ENCODE measurements at regions not wholly inside any gene's neighbourhood (a gene's known extent, or its start where the extent isn't known, plus 50 kb on each side); places are given as distances from the start of the nearest gene placed in this dataset.
"Not testable (repeated sequence)": the region's sequence is repeated elsewhere in the genome, so short reads cannot be mapped to it uniquely, and the experiment has no call there.

- TF ChIP-seq CTCF (IDR thresholded peaks at IDR 0.05; ENCODE audit: insufficient read depth, low read depth, low read length): no peak
- DNase-seq (ENCODE audit: low read depth): no peak
- no peak overlapping the region for H3K4me3 ChIP-seq (ENCODE audit: low read depth, low read length)
- ChIA-PET CTCF (interaction anchor here (0.8 to 2.4 kb wide), 4 partner anchors 36 to 775 kb away, joined by 3 to 6 read pairs (median 4); no protein-coding TSS in a partner anchor), POLR2A (no interaction called here)
- no peaks in the 10 kb centered on the region for H3K36me3 ChIP-seq (ENCODE audit: control insufficient read depth, insufficient read depth, low read length)
- H3K27me3 ChIP-seq (ENCODE audit: control insufficient read depth, insufficient read depth, low read length): no peaks in the 10 kb centered on the region
Measured at GRCh38 chr5:54383941-54384340, 71.6 kb upstream of the HSPB3 start.

GRCh38 chr5:54383225-54383901 is 72.1 kb upstream of the HSPB3 start:
- Histone ChIP-seq H3K36me3 (ENCODE audit: control insufficient read depth, insufficient read depth, low read length) (no peaks in the 10 kb centered on the region), H3K4me3 (ENCODE audit: low read depth, low read length) (no peak overlapping the region), H3K27me3 (ENCODE audit: control insufficient read depth, insufficient read depth, low read length) (no peaks in the 10 kb centered on the region)
- TF ChIP-seq CTCF (IDR thresholded peaks at IDR 0.05; ENCODE audit: insufficient read depth, low read depth, low read length): no peak
- CTCF ChIA-PET: interaction anchor here (0.8 to 1.6 kb wide), 3 partner anchors 36 to 776 kb away, joined by 3 to 6 read pairs (median 3); no protein-coding TSS in a partner anchor
- POLR2A ChIA-PET: no interaction called here
- DNase-seq (ENCODE audit: low read depth): no peak

GRCh38 chr5:54381319-54381718 is 70.9 kb upstream of the ARL15 start:
- CTCF ChIA-PET, POLR2A ChIA-PET: not testable (repeated sequence)

GRCh38 chr5:54379590-54379989 is 69.2 kb upstream of the ARL15 start:
- POLR2A ChIA-PET: no interaction called here
- peaks cover 1% of the 10 kb centered on the region; the same call in 1 of the 2 replicates for H3K27me3 ChIP-seq (ENCODE audit: control insufficient read depth, insufficient read depth, low read length)
- DNase-seq (ENCODE audit: low read depth): no peak
- H3K4me3 ChIP-seq (ENCODE audit: low read depth, low read length): no peak overlapping the region
- CTCF ChIA-PET: interaction anchor here (0.8 kb wide), 1 partner anchor 12 kb away, joined by 3 read pairs; no protein-coding TSS in a partner anchor
- no peak for TF ChIP-seq CTCF (IDR thresholded peaks at IDR 0.05; ENCODE audit: insufficient read depth, low read depth, low read length)
- no peaks in the 10 kb centered on the region for H3K36me3 ChIP-seq (ENCODE audit: control insufficient read depth, insufficient read depth, low read length)

More at GRCh38 chr5:54381319-54381718, 70.9 kb upstream of the ARL15 start:
- not testable (repeated sequence) for DNase-seq (ENCODE audit: low read depth); H3K36me3 ChIP-seq (ENCODE audit: control insufficient read depth, insufficient read depth, low read length); H3K27me3 ChIP-seq (ENCODE audit: control insufficient read depth, insufficient read depth, low read length); H3K4me3 ChIP-seq (ENCODE audit: low read depth, low read length)

- no peak overlapping the region for H3K4me3 ChIP-seq (ENCODE audit: low read depth, low read length)
- POLR2A ChIA-PET: no interaction called here
- peaks cover 1% of the 10 kb centered on the region; the same call in 1 of the 2 replicates for H3K27me3 ChIP-seq (ENCODE audit: control insufficient read depth, insufficient read depth, low read length)
- DNase-seq (ENCODE audit: low read depth): no peak
- CTCF ChIA-PET: no interaction called here
- no peak for TF ChIP-seq CTCF (IDR thresholded peaks at IDR 0.05; ENCODE audit: insufficient read depth, low read depth, low read length)
- H3K36me3 ChIP-seq (ENCODE audit: control insufficient read depth, insufficient read depth, low read length): no peaks in the 10 kb centered on the region
Measured at GRCh38 chr5:54378707-54379106, 68.3 kb upstream of the ARL15 start.

- H3K36me3 ChIP-seq (ENCODE audit: control insufficient read depth, insufficient read depth, low read length); POLR2A ChIA-PET; DNase-seq (ENCODE audit: low read depth); H3K27me3 ChIP-seq (ENCODE audit: control insufficient read depth, insufficient read depth, low read length); H3K4me3 ChIP-seq (ENCODE audit: low read depth, low read length): not testable (repeated sequence)
- CTCF ChIA-PET: interaction anchor here (1.0 kb wide), 1 partner anchor 9 kb away, joined by 3 read pairs; no protein-coding TSS in a partner anchor
Measured at GRCh38 chr5:54377339-54377738, 67.0 kb upstream of the ARL15 start.

Data from BJ (cell line).